CD4-positive, alpha-beta T cell treated with Interferon alpha-2 for 1 hour (primary cell): ENCODE measurements at regions not wholly inside any gene's neighbourhood (a gene's known extent, or its start where the extent isn't known, plus 50 kb on each side); places are given as distances from the start of the nearest gene placed in this dataset.
A peak's percentile ranks its signal among the peaks of the same experiment; 100 is the strongest.
"Not testable (repeated sequence)": the region's sequence is repeated elsewhere in the genome, so short reads cannot be mapped to it uniquely, and the experiment has no call there.

Experiments
- DNase-seq, 2 donors: peaks; one replicate each; pipeline ENCODE4 v3.0.0-alpha.2; 2020 to 2022

DNA sequence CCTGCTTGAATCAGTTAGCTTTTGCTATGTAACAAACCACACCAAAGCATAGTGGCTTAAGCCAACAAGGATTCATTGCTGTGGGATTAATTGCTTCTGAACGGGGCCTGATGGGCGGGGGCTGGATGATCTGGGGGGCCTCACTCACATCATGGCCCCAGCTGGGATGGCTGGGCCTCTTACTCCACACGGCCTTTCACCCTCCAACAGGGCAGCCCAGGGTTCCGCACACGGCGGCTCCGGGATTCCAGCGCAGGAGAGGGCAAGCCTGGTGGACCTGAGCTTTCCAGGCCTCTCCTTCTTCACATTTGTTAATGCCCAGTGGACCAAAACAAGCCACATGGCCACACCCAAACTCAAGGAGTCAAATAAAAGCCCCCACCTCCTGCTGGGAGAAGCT, 86.3 kb upstream of the PHLPP1 start:
- no peak for DNase-seq

- DNase-seq, result no peak
Measured at GRCh38 chr18:62631173-62631572, 84.2 kb upstream of the PHLPP1 start.

DNA sequence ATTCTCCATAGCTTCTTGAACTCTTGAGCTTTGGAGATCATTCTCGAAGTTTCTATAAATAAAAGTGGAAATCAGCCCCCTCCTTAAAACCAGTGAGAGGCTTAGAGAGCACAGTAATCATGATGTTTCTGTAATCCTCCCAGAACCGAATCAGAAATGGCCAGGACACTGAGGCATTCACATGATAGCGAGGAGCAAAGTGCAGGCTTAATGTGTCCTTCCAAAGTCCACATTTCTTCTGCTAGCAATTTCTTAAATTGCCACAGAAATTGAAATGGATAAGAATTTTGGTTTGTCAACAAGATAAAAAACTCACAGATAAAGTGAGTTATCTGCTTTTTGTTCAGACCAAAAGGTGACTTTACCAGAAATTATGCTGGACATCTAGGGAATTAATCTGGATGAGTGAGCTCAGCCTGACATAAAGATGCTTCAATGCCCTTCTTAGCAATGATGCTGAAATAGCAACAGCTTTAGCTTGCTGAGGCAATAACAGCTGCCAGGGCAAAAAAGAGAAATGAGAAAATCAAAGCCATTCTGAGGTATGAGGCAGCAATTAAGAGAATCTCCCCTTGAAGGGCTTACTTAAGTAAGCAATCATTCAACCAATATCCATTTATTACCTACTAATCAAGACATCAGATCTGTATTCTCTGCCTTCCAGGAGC, 82.4 kb upstream of the PHLPP1 start:
- DNase-seq, result no peak

- DNase-seq, result no peak
Measured at GRCh38 chr18:62634458-62634857, 80.9 kb upstream of the PHLPP1 start.

GRCh38 chr18:62634979-62635630, 80.2 kb upstream of the PHLPP1 start:
- DNase-seq, result no peak

- DNase-seq, result no peak
Measured at GRCh38 chr18:62637403-62637802, 77.9 kb upstream of the PHLPP1 start.

- DNase-seq, result peak; percentile 39 to 52
Measured at GRCh38 chr18:62637807-62638687, 77.3 kb upstream of the PHLPP1 start.

GRCh38 chr18:62643181-62643580, 72.2 kb upstream of the PHLPP1 start:
- no peak for DNase-seq

- DNase-seq, result no peak
Measured at GRCh38 chr18:62644773-62645172, 70.6 kb upstream of the PHLPP1 start.

GRCh38 chr18:62647179-62647578, 68.2 kb upstream of the PHLPP1 start:
- no peak for DNase-seq

- no peak for DNase-seq
Measured at GRCh38 chr18:62648045-62648678, 67.2 kb upstream of the PHLPP1 start.

DNA sequence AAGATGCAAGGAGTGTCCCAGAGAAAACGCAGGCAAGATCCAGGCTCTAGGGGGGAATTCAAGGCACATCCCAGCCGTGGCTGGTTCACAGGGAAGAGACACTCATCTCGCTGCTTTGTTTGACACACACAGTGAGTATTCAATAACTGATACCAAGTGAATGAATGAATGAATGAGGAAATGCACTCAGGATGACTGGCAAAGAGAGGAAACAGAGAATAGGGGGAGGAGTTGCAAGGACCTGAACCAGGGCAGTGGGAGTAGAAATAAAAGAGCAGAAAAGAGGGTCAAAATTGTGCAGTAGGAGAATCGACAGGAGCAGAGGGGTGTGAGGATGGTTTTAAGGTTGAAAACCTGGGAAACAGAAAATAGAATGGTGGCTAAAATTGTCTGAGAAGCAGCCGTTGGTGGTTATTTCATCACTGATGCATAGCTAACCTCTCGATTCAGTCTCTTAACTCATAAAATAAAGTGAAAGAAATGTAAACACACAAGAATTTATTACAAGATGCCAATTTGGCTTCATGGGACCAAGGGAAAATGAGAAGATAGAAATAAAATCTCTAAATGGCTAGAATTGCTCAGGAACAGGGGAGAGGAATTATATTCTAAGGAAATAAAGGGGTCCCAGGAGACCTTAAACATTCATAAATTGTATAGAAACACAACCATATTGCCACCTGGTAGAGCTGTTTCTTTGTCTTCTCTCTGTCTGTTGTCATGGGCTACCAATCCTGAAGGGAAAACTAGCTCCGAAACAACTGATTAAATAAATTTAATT, 63.9 kb upstream of the PHLPP1 start:
- DNase-seq, result no peak

GRCh38 chr18:62652057-62652629, 63.2 kb upstream of the PHLPP1 start:
- DNase-seq, result not testable (repeated sequence)

DNA sequence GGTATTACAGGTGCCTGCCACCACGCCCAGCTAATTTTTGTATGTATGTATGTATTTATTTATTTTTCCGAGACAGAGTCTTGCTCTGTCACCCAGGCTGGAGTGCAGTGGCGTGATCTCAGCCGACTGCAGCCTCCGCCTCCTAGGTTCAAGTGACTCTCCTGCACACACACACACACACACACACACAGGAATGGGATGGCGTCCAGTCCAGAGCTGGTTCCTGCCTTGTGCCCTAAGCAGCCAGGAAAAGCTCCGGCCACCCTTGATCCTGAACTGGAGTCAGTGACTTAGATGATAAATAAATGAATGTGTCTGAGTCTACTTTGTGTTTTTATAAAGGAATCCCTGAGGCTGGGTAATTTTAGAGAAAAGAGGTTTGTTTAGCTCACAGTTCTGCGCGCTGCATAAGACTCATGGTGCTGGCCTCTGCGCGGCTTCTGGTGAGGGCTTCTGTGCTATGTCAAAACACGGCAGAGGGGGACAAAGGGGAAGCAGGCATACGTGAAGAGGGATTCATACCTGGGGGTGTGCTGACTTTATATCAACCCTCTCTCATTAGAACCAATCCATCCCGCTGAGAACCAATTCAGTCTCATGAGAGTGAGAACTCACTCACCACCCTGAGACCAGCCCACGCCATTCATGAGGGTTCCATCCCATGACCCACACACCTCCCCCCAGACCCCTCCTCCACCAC, 59.7 kb upstream of the PHLPP1 start:
- no peak for DNase-seq

GRCh38 chr18:62658028-62658427, 57.3 kb upstream of the PHLPP1 start:
- DNase-seq, result no peak

GRCh38 chr18:62659698-62660097, 55.6 kb upstream of the PHLPP1 start:
- no peak for DNase-seq

DNA sequence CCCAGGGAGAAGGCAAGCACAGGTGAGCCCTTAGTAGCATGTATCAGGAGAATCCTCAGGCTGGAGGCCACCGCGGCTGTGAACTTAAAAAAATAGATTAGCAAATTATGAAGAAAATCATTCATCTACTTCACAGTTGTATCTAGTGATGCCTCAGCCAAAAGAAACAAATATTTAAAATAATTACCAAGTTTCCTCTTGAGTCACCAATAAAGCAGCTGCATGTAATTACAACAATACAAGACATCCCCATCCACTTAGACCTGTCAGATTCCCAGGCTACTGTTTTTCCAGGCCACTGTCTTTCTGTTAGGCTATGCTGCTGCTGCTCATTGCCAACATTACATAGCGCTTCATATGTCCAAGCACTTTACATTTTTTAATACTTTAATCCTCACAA, 54.6 kb upstream of the PHLPP1 start:
- DNase-seq, result no peak

DNA sequence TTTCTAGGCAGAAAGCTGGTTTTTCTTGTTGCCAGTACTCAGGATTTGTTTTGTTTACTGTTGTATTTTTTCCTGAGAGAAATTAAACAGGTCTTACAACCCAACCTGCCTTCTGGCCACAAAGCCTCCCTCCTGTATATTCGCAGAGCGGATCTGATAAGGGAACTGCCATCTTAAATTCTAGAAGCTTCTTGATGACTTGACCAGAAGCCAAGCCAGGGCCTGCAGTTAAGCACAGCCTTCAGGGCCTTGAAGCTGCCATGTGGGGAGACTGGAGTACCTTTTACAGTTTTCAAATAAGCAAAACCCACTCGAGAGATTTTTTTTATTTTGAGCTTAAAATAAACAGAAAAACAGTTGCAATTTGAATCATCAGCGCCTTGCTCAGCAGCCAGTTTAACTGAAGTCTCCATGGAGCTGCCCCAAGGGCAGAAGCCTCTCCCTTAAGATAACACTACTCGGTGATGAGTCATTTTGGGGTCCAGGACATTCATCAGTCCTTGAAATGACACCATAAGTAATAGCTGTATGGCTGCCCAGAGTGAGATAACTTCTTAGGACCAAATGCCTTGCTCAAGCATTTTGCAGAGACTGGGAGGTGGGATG, 51.5 kb upstream of the PHLPP1 start:
- DNase-seq, result no peak

DNA sequence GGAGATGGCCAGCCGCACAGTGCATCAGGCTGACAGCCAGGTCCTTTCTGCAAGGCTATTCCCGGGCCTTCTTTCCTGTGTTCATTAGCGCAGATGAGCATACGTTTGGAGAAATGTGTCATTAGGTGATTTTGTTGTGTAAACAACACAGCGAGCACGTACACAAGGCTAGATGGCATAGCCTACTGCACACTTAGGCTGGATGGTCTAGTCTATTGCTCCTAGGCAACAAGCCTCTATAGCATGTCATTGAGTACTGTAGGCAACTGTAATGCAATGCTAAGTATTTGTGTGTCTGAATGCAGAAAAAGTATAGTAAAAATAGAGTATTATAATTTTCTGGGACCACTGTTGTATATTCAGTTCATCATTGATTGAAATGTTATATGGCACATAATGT, 50.9 kb upstream of the PHLPP1 start:
- DNase-seq, result no peak

- no peak for DNase-seq
Measured at GRCh38 chr18:62665188-62665587, 50.2 kb upstream of the PHLPP1 start.
